Suppressor macrophage treated with lipopolysaccharide for 4 hours (primary cell): ENCODE measurements at regions not wholly inside any gene's neighbourhood (a gene's known extent, or its start where the extent isn't known, plus 50 kb on each side); places are given as distances from the start of the nearest gene placed in this dataset.

ENCODE experiments used
- DNase-seq: peaks from one replicate; pipeline ENCODE4 v3.0.0-alpha.2; 2020

GRCh38 chr1:208866386-208866955 lies 622.3 kb upstream of the PLXNA2 start:
- no peak for DNase-seq

GRCh38 chr1:208868554-208868953 lies 624.4 kb upstream of the PLXNA2 start:
- DNase-seq: no peak

GRCh38 chr1:208874915-208875314 lies 630.7 kb upstream of the PLXNA2 start:
- DNase-seq: no peak

- no peak for DNase-seq
Measured at GRCh38 chr1:208879022-208879421, 634.8 kb upstream of the PLXNA2 start.

GRCh38 chr1:208880433-208881100 lies 636.4 kb upstream of the PLXNA2 start:
- DNase-seq: no peak

- no peak for DNase-seq
Measured at GRCh38 chr1:208885060-208885459, 640.9 kb upstream of the PLXNA2 start.

GRCh38 chr1:208885650-208886049 lies 641.5 kb upstream of the PLXNA2 start:
- DNase-seq: no peak

GRCh38 chr1:208888376-208888775 lies 644.2 kb upstream of the PLXNA2 start:
- no peak for DNase-seq

- no peak for DNase-seq
Measured at GRCh38 chr1:208892147-208892546, 648.0 kb upstream of the PLXNA2 start.

- DNase-seq: no peak
Measured at GRCh38 chr1:208893251-208893650, 649.1 kb upstream of the PLXNA2 start.

- DNase-seq: no peak
Measured at GRCh38 chr1:208895181-208895580, 651.0 kb upstream of the PLXNA2 start.

GRCh38 chr1:208895820-208896219 lies 651.6 kb upstream of the PLXNA2 start:
- no peak for DNase-seq

GRCh38 chr1:208896768-208897167 lies 652.6 kb upstream of the PLXNA2 start:
- DNase-seq: no peak

GRCh38 chr1:208899438-208899837 lies 655.3 kb upstream of the PLXNA2 start:
- no peak for DNase-seq

GRCh38 chr1:208903251-208903905 lies 659.2 kb upstream of the PLXNA2 start:
- no peak for DNase-seq

GRCh38 chr1:208907790-208908189 lies 663.6 kb upstream of the PLXNA2 start:
- no peak for DNase-seq

GRCh38 chr1:208909011-208909984 lies 665.1 kb upstream of the PLXNA2 start:
- no peak for DNase-seq

- DNase-seq: no peak
Measured at GRCh38 chr1:208910161-208910560, 666.0 kb upstream of the PLXNA2 start.

GRCh38 chr1:208917281-208917680 lies 666.2 kb upstream of the CAMK1G start:
- no peak for DNase-seq

GRCh38 chr1:208917723-208918122 lies 665.8 kb upstream of the CAMK1G start:
- DNase-seq: no peak

GRCh38 chr1:208918160-208918559 lies 665.4 kb upstream of the CAMK1G start:
- DNase-seq: no peak

- DNase-seq: no peak
Measured at GRCh38 chr1:208919371-208919770, 664.1 kb upstream of the CAMK1G start.

GRCh38 chr1:208921259-208921658 lies 662.3 kb upstream of the CAMK1G start:
- no peak for DNase-seq
